Sigmoid colon (tissue), 6 donors: ENCODE measurements at regions not wholly inside any gene's neighbourhood (a gene's known extent, or its start where the extent isn't known, plus 50 kb on each side); places are given as distances from the start of the nearest gene placed in this dataset.

Source experiments
- DNase-seq: peaks from one replicate; pipeline ENCODE4 v3.0.0-alpha.2; 2019
- H3K27ac ChIP-seq, 4 donors: fragments of 200-600 bp; sonication (generic); one replicate each; pipeline ENCODE4 v1.5.1; 2016 to 2019; ENCODE audit warnings: mild to moderate bottlenecking in 1 of 4
- H3K27me3 ChIP-seq, 3 donors: fragments of 200-600 bp; sonication (generic); one replicate each; pipeline ENCODE4 v1.5.1; 2019; ENCODE audit warnings: mild to moderate bottlenecking in 1 of 3
- H3K36me3 ChIP-seq, 4 donors: fragments of 200-600 bp; sonication (generic); one replicate each; pipeline ENCODE4 v1.5.1; 2016 to 2019
- H3K4me1 ChIP-seq, 4 donors: fragments of 200-600 bp; sonication (generic); one replicate each; pipeline ENCODE4 v1.5.1; 2017 to 2019
- H3K4me3 ChIP-seq, 4 donors: fragments of 200-600 bp; sonication (generic); one replicate each; pipeline ENCODE4 v1.5.1; 2017 to 2019; ENCODE audit warnings: mild to moderate bottlenecking in 2 of 4, moderate library complexity in 1 of 4
- H3K9me3 ChIP-seq, 4 donors: fragments of 200-600 bp in 3 of 4; sonication (generic) in 3 of 4; one replicate each; pipeline versions ENCODE4 v1.5.1 to v1.6.1; 2013 to 2019
- CTCF ChIP-seq, 4 experiments: fragments of 450-650 bp in 3 of 4; fragments of 200-600 bp in 1 of 4; IDR thresholded peaks; one replicate each; pipeline ENCODE4 v1.5.1; 2016 to 2019; ENCODE audit warnings: antibody characterized with exemption in 4 of 4, mild to moderate bottlenecking in 3 of 4, moderate library complexity in 2 of 4
- EP300 ChIP-seq, 4 donors: sonication (generic); formaldehyde crosslinking; IDR thresholded peaks; one replicate each; pipeline ENCODE4 v1.6.1; 2017; ENCODE audit warnings: antibody characterized with exemption in 4 of 4
- POLR2A ChIP-seq, 2 donors: fragments of 450-650 bp; IDR thresholded peaks; one replicate each; pipeline ENCODE4 v1.6.1; 2016; ENCODE audit warnings: antibody characterized with exemption in 2 of 2, mild to moderate bottlenecking in 2 of 2, moderate library complexity in 2 of 2
- POLR2AphosphoS5 ChIP-seq, 4 donors: sonication (generic); formaldehyde crosslinking; IDR thresholded peaks; one replicate each; pipeline ENCODE4 v1.6.1; 2017; ENCODE audit warnings: antibody characterized with exemption in 4 of 4
- WGBS, 2 donors: extraction: QIAGEN DNeasy Blood & Tissue Kit; methylation state at CpG; one replicate each; pipeline ENCODE4 v1.1.7; 2013; 5-methylcytosine and 5-hydroxymethylcytosine counted together
- intact Hi-C: fragments of 100-400 bp; cut with DNase I; formaldehyde crosslinking; loops from one replicate; pipeline ENCODE4 v1.15.1; 2023
- donor health status: healthy with polysubstance abuse.
- donor health status: healthy.

- Histone ChIP-seq H3K27me3 (no peaks in the 10 kb centered on the region), H3K4me3 (no peak overlapping the region), H3K36me3 (no peaks in the 10 kb centered on the region), H3K4me1 (no peaks in the 10 kb centered on the region), H3K27ac (no peak overlapping the region), H3K9me3 (no peaks in the 10 kb centered on the region)
- TF ChIP-seq POLR2AphosphoS5 (IDR thresholded peaks at IDR 0.05) (no peak), POLR2A (IDR thresholded peaks at IDR 0.05) (no peak), EP300 (IDR thresholded peaks at IDR 0.05) (no peak)
- intact Hi-C loops, result no loop called here
- WGBS, 2 donors, result 74 to 84% methylated on average over 3 of the region's 3 CpGs
- DNase-seq, result no peak
Measured at GRCh38 chr5:10151656-10152055, 98.0 kb downstream of the ATPSCKMT start.

GRCh38 chr5:10149911-10150310 is 99.8 kb downstream of the ATPSCKMT start:
- Histone ChIP-seq H3K4me1 (no peaks in the 10 kb centered on the region), H3K36me3 (no peaks in the 10 kb centered on the region), H3K27me3 (no peaks in the 10 kb centered on the region), H3K9me3 (no peaks in the 10 kb centered on the region), H3K27ac (no peak overlapping the region), H3K4me3 (no peak overlapping the region)
- TF ChIP-seq POLR2A (IDR thresholded peaks at IDR 0.05) (no peak), EP300 (IDR thresholded peaks at IDR 0.05) (no peak), POLR2AphosphoS5 (IDR thresholded peaks at IDR 0.05) (no peak), CTCF (IDR thresholded peaks at IDR 0.05) (no peak)
- intact Hi-C loops, result loop anchor here (10.0 kb wide), 1 partner anchor 605 kb away; the partner anchor contains the start of gene SEMA5A
- DNase-seq, result no peak
- 60 to 77% methylated on average over 12 of the region's 12 CpGs for WGBS, 2 donors

GRCh38 chr5:10145923-10146401 is 103.7 kb downstream of the ATPSCKMT start:
- H3K27me3 ChIP-seq, result no peaks in the 10 kb centered on the region
- no peaks in the 10 kb centered on the region for H3K36me3 ChIP-seq
- 48 to 69% methylated on average over 6 of the region's 6 CpGs for WGBS, 2 donors
- no peaks in the 10 kb centered on the region for H3K9me3 ChIP-seq
- H3K4me1 ChIP-seq, result no peaks in the 10 kb centered on the region
- no peak for TF ChIP-seq POLR2A (IDR thresholded peaks at IDR 0.05)
- no peak for TF ChIP-seq CTCF (IDR thresholded peaks at IDR 0.05)
- TF ChIP-seq POLR2AphosphoS5 (IDR thresholded peaks at IDR 0.05), result no peak
- no peak for TF ChIP-seq EP300 (IDR thresholded peaks at IDR 0.05)
- no peak overlapping the region for H3K4me3 ChIP-seq
- no peak overlapping the region for H3K27ac ChIP-seq
- intact Hi-C loops, result loop anchor here (10.0 kb wide), 1 partner anchor 601 kb away; the partner anchor contains the start of gene SEMA5A
- DNase-seq, result no peak

- Histone ChIP-seq H3K27me3 (no peaks in the 10 kb centered on the region), H3K4me1 (no peaks in the 10 kb centered on the region), H3K4me3 (no peak overlapping the region), H3K27ac (no peak overlapping the region), H3K9me3 (no peaks in the 10 kb centered on the region), H3K36me3 (no peaks in the 10 kb centered on the region)
- 88% methylated on average over 3 of the region's 3 CpGs for WGBS, 2 donors
- no peak for DNase-seq
- intact Hi-C loops, result loop anchor here (10.0 kb wide), 1 partner anchor 599 kb away; the partner anchor contains the start of gene SEMA5A
- no peak for TF ChIP-seq POLR2A (IDR thresholded peaks at IDR 0.05)
- no peak for TF ChIP-seq CTCF (IDR thresholded peaks at IDR 0.05)
- TF ChIP-seq EP300 (IDR thresholded peaks at IDR 0.05), result no peak
- no peak for TF ChIP-seq POLR2AphosphoS5 (IDR thresholded peaks at IDR 0.05)
Measured at GRCh38 chr5:10144040-10144439, 105.6 kb downstream of the ATPSCKMT start.

GRCh38 chr5:10140195-10140973 is 109.3 kb downstream of the ATPSCKMT start:
- 73 to 81% methylated on average over 5 of the region's 5 CpGs for WGBS, 2 donors
- Histone ChIP-seq H3K4me1 (no peaks in the 10 kb centered on the region), H3K4me3 (no peak overlapping the region), H3K36me3 (no peaks in the 10 kb centered on the region), H3K27ac (no peak overlapping the region), H3K9me3 (no peaks in the 10 kb centered on the region), H3K27me3 (no peaks in the 10 kb centered on the region)
- TF ChIP-seq POLR2A (IDR thresholded peaks at IDR 0.05) (no peak), EP300 (IDR thresholded peaks at IDR 0.05) (no peak), CTCF (IDR thresholded peaks at IDR 0.05) (no peak), POLR2AphosphoS5 (IDR thresholded peaks at IDR 0.05) (no peak)
- no peak for DNase-seq
- intact Hi-C loops, result loop anchor here (10.0 kb wide), 1 partner anchor 596 kb away; the partner anchor contains the start of gene SEMA5A
